ENCODE measurements at regions not wholly inside any gene's neighbourhood (a gene's known extent, or its start where the extent isn't known, plus 50 kb on each side); places are given as distances from the start of the nearest gene placed in this dataset.

GRCh38 chr6:50301307-50301706, 251.6 kb upstream of the DEFB112 start:
- TF ChIP-seq CTCF (IDR thresholded peaks at IDR 0.05), result no peak
- no peak for TF ChIP-seq POLR2A (IDR thresholded peaks at IDR 0.05)

Measured in body of pancreas (tissue), 4 donors.